BLaER1 (cell line): ENCODE measurements at regions not wholly inside any gene's neighbourhood (a gene's known extent, or its start where the extent isn't known, plus 50 kb on each side); places are given as distances from the start of the nearest gene placed in this dataset.
"Not testable (repeated sequence)": the region's sequence is repeated elsewhere in the genome, so short reads cannot be mapped to it uniquely, and the experiment has no call there.

ENCODE experiments used
- H3K27ac ChIP-seq: shearing (Covaris generic); formaldehyde crosslinking; 2 replicates; pipeline ENCODE4 v1.8.1; 2022
- H3K27me3 ChIP-seq: shearing (Covaris generic); formaldehyde crosslinking; 2 replicates; pipeline ENCODE4 v1.8.1; 2022
- H3K36me3 ChIP-seq: shearing (Covaris generic); formaldehyde crosslinking; 2 replicates; pipeline ENCODE4 v1.8.1; 2022
- H3K4me1 ChIP-seq: shearing (Covaris generic); formaldehyde crosslinking; 2 replicates; pipeline ENCODE4 v1.8.1; 2022
- H3K4me2 ChIP-seq: shearing (Covaris generic); formaldehyde crosslinking; 2 replicates; pipeline ENCODE4 v1.8.1; 2022
- H3K4me3 ChIP-seq: shearing (Covaris generic); formaldehyde crosslinking; 2 replicates; pipeline ENCODE4 v1.8.1; 2022
- H3K9ac ChIP-seq: shearing (Covaris generic); formaldehyde crosslinking; 2 replicates; pipeline ENCODE4 v1.8.1; 2022
- H3K9me3 ChIP-seq: shearing (Covaris generic); formaldehyde crosslinking; 2 replicates; pipeline ENCODE4 v1.8.1; 2022
- H4K20me1 ChIP-seq: shearing (Covaris generic); formaldehyde crosslinking; 2 replicates; pipeline ENCODE4 v1.8.1; 2022
- Cebpa-rat ChIP-seq: shearing (Covaris generic); IDR thresholded peaks from 2 replicates; pipeline ENCODE4 v1.8.1; 2022

DNA sequence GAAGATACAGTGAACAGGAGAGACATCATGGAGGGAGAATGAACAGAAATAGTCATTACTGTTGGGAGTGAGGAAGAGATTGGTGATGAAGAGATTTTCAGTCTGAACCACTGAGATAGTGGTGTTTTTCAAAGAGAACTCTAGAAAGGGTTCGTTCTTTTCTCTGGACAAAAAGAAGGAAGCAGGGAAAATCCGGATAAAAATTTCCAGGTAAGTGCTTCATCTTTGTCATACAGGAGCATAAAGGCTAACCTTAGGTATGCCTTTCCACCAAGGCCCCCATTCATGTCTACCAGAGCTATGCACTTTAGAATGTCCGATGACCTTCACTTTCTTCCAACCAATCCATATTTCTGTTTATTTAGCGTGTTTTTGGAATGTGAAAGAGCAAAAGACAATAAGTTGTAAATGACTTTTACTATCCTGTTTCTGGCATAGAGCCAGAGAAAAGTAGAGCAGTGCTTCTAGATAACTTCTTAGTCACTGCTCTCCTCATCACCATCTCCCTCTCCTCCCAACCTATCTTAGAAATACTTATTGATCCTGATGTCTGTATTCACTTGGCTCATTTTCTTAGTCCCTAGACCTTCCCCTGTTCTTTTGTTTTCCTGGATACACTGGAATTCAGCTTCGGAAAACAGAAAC lies 116.5 kb downstream of the TTC6 start:
- no peak overlapping the region for H3K9ac ChIP-seq
- H3K27ac ChIP-seq: no peak overlapping the region
- TF ChIP-seq Cebpa-rat: no peak

DNA sequence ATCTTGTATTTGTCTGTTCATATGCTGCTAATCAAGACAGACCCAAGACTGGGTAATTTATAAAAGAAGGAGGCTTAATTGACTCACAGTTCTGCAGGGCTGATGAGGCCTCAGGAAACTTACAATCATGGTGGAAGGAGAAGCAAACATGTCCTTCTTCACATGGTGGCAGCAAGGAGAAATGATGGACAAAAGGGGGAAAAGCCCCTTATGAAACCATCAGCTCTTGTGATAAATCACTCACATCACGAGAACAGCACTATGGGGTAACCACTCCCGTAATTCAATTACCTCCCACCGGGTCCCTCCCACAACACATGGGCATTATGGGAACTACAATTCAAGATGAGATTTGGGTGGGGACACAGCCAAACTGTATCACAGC lies 117.0 kb downstream of the TTC6 start:
- H3K9me3 ChIP-seq, H3K27me3 ChIP-seq, H3K27ac ChIP-seq, H3K4me3 ChIP-seq, H3K36me3 ChIP-seq, H3K9ac ChIP-seq, H3K4me1 ChIP-seq, H3K4me2 ChIP-seq, H4K20me1 ChIP-seq: not testable (repeated sequence)

More for the DNA sequence above, 116.5 kb downstream of the TTC6 start:
- Histone ChIP-seq H4K20me1 (no peaks in the 10 kb centered on the region), H3K4me2 (no peak overlapping the region), H3K4me3 (no peak overlapping the region), H3K9me3 (no peaks in the 10 kb centered on the region), H3K36me3 (no peaks in the 10 kb centered on the region), H3K4me1 (no peaks in the 10 kb centered on the region), H3K27me3 (no peaks in the 10 kb centered on the region)

DNA sequence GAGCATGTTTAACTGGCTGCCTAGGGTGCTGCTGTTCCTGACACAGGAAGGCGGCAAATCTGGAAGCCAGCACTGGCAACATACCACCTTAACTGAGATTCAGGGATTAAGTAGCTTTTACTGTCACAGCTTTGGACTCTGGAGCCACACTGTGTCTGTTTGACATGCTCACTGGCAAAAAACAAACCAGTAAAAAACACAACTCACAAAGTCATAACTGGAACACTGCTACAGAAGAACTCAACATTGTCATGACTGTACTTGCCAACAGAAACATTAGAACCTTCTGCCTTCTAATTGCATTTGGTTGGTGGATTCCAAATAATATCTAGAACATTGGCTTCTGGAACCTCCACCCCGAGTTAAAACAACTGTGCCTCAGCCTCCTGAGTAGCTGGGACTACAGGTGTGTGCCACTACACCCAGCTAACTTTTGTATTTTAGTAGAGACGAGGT lies 117.6 kb downstream of the TTC6 start:
- H3K27ac ChIP-seq: no peak overlapping the region
- no peak overlapping the region for H3K4me3 ChIP-seq
- no peak for TF ChIP-seq Cebpa-rat
- no peak overlapping the region for H3K4me2 ChIP-seq
- H3K9ac ChIP-seq: no peak overlapping the region
- no peaks in the 10 kb centered on the region for H3K27me3 ChIP-seq
- no peaks in the 10 kb centered on the region for H3K4me1 ChIP-seq
- no peaks in the 10 kb centered on the region for H3K9me3 ChIP-seq
- H3K36me3 ChIP-seq: no peaks in the 10 kb centered on the region
- H4K20me1 ChIP-seq: no peaks in the 10 kb centered on the region

DNA sequence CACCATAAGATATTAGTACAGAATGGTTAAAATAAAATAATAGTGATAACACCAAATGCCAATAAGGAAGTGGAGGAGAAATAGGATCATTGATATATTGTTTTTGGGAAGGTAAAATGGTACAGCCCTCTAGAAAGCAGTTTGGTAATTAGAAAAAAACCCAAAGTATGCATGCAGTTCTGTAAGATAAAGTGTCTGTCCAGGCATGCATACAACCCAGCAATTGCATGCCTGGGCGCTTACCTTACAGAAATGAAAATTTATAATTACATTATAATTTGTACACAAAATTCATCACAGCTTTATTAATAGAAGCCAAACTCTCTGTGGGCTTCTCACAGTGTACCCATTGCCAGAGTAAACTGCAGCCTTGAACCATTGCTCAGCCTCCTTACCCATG lies 124.7 kb downstream of the TTC6 start:
- TF ChIP-seq Cebpa-rat: no peak
- H3K9ac ChIP-seq: no peak overlapping the region
- H3K27ac ChIP-seq: no peak overlapping the region
- no peaks in the 10 kb centered on the region for H4K20me1 ChIP-seq
- no peak overlapping the region for H3K4me2 ChIP-seq
- no peaks in the 10 kb centered on the region for H3K36me3 ChIP-seq
- no peaks in the 10 kb centered on the region for H3K27me3 ChIP-seq
- no peaks in the 10 kb centered on the region for H3K9me3 ChIP-seq
- no peaks in the 10 kb centered on the region for H3K4me1 ChIP-seq
- H3K4me3 ChIP-seq: no peak overlapping the region

DNA sequence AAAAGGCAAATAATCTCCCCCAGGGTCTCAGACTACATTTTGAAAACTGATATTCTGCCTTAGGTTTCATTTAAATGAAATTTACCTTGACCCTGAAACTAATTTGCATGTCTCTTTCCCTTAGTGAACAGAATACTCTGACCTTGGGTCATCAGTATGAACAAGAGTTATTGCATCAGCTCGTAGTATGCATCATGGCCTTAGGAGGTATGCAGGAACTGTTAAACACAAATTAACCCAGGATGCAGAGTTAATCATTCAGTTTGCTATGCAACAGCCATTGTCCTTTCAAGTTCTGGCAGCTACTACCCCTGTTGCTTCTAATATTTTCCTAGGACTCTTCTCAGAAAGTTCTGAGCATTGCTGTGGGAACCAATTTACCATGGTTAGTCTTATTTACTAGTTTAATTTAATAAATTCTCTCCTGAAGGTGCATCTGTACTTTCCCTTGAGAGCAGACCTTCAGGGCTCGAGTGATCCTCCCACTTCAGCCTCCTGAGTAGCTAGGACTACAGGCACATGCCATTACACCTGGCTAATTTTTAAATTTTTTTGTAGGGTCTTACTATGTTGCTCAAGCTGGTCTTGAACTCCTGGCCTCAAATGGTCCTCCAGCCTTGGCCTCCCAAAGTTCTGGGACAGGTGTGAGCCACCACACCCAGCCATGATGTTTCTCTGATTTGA lies 126.7 kb downstream of the TTC6 start:
- no peaks in the 10 kb centered on the region for H3K27me3 ChIP-seq
- no peaks in the 10 kb centered on the region for H3K4me1 ChIP-seq
- no peak overlapping the region for H3K27ac ChIP-seq
- H3K4me2 ChIP-seq: no peak overlapping the region
- no peak overlapping the region for H3K4me3 ChIP-seq
- H3K9ac ChIP-seq: no peak overlapping the region
- no peak for TF ChIP-seq Cebpa-rat
- H3K9me3 ChIP-seq: no peaks in the 10 kb centered on the region
- H3K36me3 ChIP-seq: no peaks in the 10 kb centered on the region
- H4K20me1 ChIP-seq: no peaks in the 10 kb centered on the region

DNA sequence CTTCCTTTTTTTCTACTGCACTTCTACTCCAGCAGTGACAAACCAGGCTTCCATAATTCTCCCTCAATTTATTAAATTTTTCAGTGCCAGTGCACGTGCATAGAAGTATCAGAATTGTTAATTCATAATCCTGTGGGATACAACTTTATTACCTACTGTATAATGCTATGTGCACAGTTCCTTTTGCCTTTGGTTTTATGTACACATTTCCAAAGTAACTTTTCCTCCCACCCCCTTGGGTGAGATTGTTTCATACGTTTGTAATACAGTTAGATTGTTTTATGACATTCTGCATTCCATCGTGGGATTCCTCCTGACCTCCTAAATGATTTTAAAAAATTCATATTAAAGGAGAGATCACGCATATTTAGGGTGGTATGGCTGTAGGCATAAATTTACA lies 128.1 kb downstream of the TTC6 start:
- no peaks in the 10 kb centered on the region for H3K36me3 ChIP-seq
- no peak overlapping the region for H3K4me3 ChIP-seq
- TF ChIP-seq Cebpa-rat: no peak
- no peak overlapping the region for H3K9ac ChIP-seq
- no peak overlapping the region for H3K4me2 ChIP-seq
- no peaks in the 10 kb centered on the region for H4K20me1 ChIP-seq
- H3K9me3 ChIP-seq: no peaks in the 10 kb centered on the region
- no peaks in the 10 kb centered on the region for H3K4me1 ChIP-seq
- no peaks in the 10 kb centered on the region for H3K27me3 ChIP-seq
- no peak overlapping the region for H3K27ac ChIP-seq

DNA sequence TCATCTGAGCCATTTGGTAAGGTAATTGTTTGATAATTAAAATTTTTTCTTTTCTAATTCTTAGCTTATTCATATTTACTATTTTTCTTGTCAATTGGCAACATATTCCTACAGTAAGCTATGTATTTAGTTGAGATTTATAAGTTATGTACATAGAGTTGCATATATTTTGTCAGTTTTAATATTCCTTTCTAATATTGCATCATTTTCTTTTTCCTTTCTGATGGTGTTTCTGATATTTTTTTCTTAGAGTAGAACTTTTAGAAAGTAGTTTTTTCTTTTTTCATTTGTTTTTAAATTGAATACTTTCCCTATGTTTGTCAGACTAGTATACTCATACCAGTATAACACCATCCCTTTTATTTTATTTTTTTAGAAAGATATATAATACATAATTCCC lies 131.3 kb downstream of the TTC6 start:
- Histone ChIP-seq H3K9ac (no peak overlapping the region), H3K36me3 (no peaks in the 10 kb centered on the region), H4K20me1 (no peaks in the 10 kb centered on the region), H3K27ac (no peak overlapping the region), H3K9me3 (no peaks in the 10 kb centered on the region), H3K4me2 (no peak overlapping the region), H3K27me3 (no peaks in the 10 kb centered on the region), H3K4me1 (no peaks in the 10 kb centered on the region), H3K4me3 (no peak overlapping the region)
- TF ChIP-seq Cebpa-rat: no peak

DNA sequence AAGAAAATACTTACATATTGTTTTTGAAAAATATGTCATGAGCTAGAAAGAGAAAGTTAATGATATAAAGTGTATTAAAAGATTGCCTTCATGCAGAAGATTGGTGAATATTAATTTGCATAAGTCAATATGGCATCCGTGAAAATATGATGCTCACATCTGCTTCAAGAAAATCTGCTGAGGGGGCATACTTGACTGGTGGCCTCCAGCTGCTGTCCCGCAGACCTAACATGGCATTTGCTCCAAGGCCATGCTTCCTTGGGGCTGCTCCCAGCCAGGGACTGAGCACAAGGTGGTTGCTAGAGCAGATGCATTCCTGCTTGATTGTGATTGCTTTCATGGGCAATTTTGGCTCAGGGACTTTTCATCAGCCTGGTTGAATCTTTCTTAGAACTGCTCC lies 133.8 kb downstream of the TTC6 start:
- Histone ChIP-seq H4K20me1 (no peaks in the 10 kb centered on the region), H3K4me2 (no peak overlapping the region), H3K27me3 (no peaks in the 10 kb centered on the region), H3K27ac (no peak overlapping the region), H3K9ac (no peak overlapping the region), H3K9me3 (no peaks in the 10 kb centered on the region), H3K4me1 (no peaks in the 10 kb centered on the region), H3K4me3 (no peak overlapping the region), H3K36me3 (no peaks in the 10 kb centered on the region)
- TF ChIP-seq Cebpa-rat: no peak

DNA sequence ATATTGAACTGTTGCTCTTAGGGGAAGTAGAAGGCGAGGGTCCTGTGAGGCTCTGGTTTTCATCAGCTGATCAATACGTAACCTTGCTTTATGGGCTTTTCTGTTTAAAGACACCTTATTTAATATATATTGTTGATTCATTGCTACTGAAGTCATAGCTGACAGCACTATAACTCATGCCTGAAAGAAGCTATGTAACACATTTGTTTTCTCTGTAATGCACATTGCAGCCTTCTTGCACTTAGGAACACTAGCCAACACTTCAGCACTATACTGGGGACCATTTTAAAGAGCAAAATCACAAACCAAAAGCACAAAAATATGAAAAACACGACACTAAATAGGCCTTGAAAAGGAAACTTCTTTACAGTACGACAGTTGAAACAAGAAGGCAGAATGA lies 135.7 kb downstream of the TTC6 start:
- Histone ChIP-seq H3K4me3 (no peak overlapping the region), H3K36me3 (no peaks in the 10 kb centered on the region), H4K20me1 (no peaks in the 10 kb centered on the region), H3K4me2 (no peak overlapping the region), H3K4me1 (no peaks in the 10 kb centered on the region), H3K27me3 (no peaks in the 10 kb centered on the region), H3K9me3 (no peaks in the 10 kb centered on the region), H3K27ac (no peak overlapping the region), H3K9ac (no peak overlapping the region)
- no peak for TF ChIP-seq Cebpa-rat

DNA sequence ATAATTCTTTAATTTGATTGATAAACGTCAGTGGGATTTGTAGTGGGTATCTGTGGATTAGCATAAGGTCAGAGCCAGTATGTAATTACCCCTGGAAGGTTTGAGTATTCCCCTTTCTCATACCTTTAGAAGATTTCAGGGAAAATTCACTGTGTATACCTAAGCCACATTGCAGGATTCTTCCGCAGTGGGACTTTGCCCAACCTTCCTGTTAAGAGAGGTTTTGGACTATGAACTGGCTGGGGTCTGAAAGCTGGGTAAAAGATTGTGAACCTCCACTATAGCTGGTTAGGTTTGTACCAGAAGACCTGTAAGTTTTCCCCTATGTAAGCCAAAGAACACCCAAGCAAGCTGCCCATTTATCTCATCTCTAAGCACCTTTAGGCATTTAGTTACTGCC lies 150.2 kb downstream of the TTC6 start:
- TF ChIP-seq Cebpa-rat: no peak
- Histone ChIP-seq H3K9me3 (no peaks in the 10 kb centered on the region), H3K27ac (no peak overlapping the region), H3K4me1 (no peaks in the 10 kb centered on the region), H4K20me1 (no peaks in the 10 kb centered on the region), H3K4me3 (no peak overlapping the region), H3K9ac (no peak overlapping the region), H3K27me3 (no peaks in the 10 kb centered on the region), H3K36me3 (no peaks in the 10 kb centered on the region), H3K4me2 (no peak overlapping the region)
